Limb (tissue), 2 donors: ENCODE measurements at regions not wholly inside any gene's neighbourhood (a gene's known extent, or its start where the extent isn't known, plus 50 kb on each side); places are given as distances from the start of the nearest gene placed in this dataset.
"Not testable (repeated sequence)": the region's sequence is repeated elsewhere in the genome, so short reads cannot be mapped to it uniquely, and the experiment has no call there.

Experiments
- DNase-seq, 2 donors: peaks; one replicate each; pipeline ENCODE4 v3.0.0-alpha.2; 2016; ENCODE audit errors: extremely low spot score in 2 of 2

GRCh38 chr14:22203036-22203435 is 386.0 kb downstream of the DAD1 start:
- DNase-seq, result no peak

- DNase-seq, result no peak
Measured at GRCh38 chr14:22202313-22202712, 386.7 kb downstream of the DAD1 start.

- DNase-seq, result peak in 1 of 2 donors; percentile 40
Measured at GRCh38 chr14:22200977-22201605, 387.9 kb downstream of the DAD1 start.

- DNase-seq, result not testable (repeated sequence)
Measured at GRCh38 chr14:22200131-22200530, 388.9 kb downstream of the DAD1 start.

- no peak for DNase-seq
Measured at GRCh38 chr14:22194664-22195063, 394.4 kb downstream of the DAD1 start.

GRCh38 chr14:22190411-22191191 is 398.4 kb downstream of the DAD1 start:
- DNase-seq, result no peak

- no peak for DNase-seq
Measured at GRCh38 chr14:22189881-22190280, 399.1 kb downstream of the DAD1 start.

- no peak for DNase-seq
Measured at GRCh38 chr14:22188318-22188717, 400.7 kb downstream of the DAD1 start.

- DNase-seq, result no peak
Measured at GRCh38 chr14:22185789-22186188, 403.2 kb downstream of the DAD1 start.

- no peak for DNase-seq
Measured at GRCh38 chr14:22185191-22185590, 403.8 kb downstream of the DAD1 start.

- DNase-seq, result no peak
Measured at GRCh38 chr14:22184830-22185168, 404.2 kb downstream of the DAD1 start.

GRCh38 chr14:22184157-22184829 is 404.7 kb downstream of the DAD1 start:
- no peak for DNase-seq

- DNase-seq, result no peak
Measured at GRCh38 chr14:22180045-22180444, 409.0 kb downstream of the DAD1 start.

- no peak for DNase-seq
Measured at GRCh38 chr14:22179190-22179589, 409.8 kb downstream of the DAD1 start.

GRCh38 chr14:22178333-22178839 is 410.6 kb downstream of the DAD1 start:
- DNase-seq, result no peak

GRCh38 chr14:22177870-22178269 is 411.2 kb downstream of the DAD1 start:
- no peak for DNase-seq

GRCh38 chr14:22176957-22177356 is 412.1 kb downstream of the DAD1 start:
- no peak for DNase-seq

- not testable (repeated sequence) for DNase-seq
Measured at GRCh38 chr14:22175278-22175558, 413.8 kb downstream of the DAD1 start.

- no peak for DNase-seq
Measured at GRCh38 chr14:22174412-22175277, 414.4 kb downstream of the DAD1 start.

- no peak for DNase-seq
Measured at GRCh38 chr14:22168092-22168955, 420.7 kb downstream of the DAD1 start.

GRCh38 chr14:22164616-22165015 is 424.4 kb downstream of the DAD1 start:
- no peak for DNase-seq
